ENCODE measurements at regions not wholly inside any gene's neighbourhood (a gene's known extent, or its start where the extent isn't known, plus 50 kb on each side); places are given as distances from the start of the nearest gene placed in this dataset.

DNA sequence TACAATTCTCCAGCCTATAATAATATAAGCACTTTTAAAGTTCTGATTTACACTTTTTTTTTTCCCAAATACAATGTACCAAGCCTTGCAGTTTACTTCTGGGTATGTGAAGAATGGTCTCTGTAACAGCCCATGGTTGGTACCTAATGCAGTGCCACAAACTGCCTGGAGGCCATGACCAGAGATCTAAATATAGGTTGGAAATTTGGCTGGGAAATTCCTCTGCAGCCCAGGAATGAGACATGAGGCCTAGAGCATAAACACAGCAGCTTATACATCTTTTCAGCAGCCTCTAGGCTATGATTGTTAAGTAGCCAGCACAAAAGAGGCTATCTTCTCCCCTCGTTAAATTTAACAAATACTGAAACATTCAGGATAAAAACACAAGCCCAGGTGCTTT, 432.0 kb upstream of the FAM98A start:
- TF ChIP-seq, protein P1, sequence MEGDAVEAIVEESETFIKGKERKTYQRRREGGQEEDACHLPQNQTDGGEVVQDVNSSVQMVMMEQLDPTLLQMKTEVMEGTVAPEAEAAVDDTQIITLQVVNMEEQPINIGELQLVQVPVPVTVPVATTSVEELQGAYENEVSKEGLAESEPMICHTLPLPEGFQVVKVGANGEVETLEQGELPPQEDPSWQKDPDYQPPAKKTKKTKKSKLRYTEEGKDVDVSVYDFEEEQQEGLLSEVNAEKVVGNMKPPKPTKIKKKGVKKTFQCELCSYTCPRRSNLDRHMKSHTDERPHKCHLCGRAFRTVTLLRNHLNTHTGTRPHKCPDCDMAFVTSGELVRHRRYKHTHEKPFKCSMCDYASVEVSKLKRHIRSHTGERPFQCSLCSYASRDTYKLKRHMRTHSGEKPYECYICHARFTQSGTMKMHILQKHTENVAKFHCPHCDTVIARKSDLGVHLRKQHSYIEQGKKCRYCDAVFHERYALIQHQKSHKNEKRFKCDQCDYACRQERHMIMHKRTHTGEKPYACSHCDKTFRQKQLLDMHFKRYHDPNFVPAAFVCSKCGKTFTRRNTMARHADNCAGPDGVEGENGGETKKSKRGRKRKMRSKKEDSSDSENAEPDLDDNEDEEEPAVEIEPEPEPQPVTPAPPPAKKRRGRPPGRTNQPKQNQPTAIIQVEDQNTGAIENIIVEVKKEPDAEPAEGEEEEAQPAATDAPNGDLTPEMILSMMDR (conservative IDR thresholded peaks at IDR 0.05) = no peak
- TF ChIP-seq EZH2 (IDR thresholded peaks at IDR 0.05; ENCODE audit: low read depth) = no peak

Measured in PC-9 (cell line).